ENCODE measurements at regions not wholly inside any gene's neighbourhood (a gene's known extent, or its start where the extent isn't known, plus 50 kb on each side); places are given as distances from the start of the nearest gene placed in this dataset.

DNA sequence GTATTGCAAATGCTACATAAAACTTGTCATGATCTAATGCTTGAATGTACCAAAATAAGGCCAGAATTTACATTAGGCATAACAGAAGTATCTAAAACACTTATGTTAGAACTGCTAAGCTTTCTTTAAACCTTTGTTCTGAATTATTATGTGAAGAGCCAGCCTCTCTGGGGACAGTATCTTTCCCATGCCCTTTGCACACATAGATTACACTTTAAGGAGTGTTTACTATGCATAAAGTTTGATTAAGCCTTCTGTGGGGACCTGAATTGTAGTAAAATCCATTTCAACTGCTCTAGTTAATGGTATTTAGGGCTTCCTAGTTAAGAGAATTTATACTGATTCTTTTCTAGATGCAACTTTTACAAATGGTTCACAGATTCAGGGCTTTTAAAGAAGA, 444.7 kb downstream of the IPMK start:
- DNase-seq (ENCODE audit: low read depth in 2 of 2) = no peak
- H3K4me3 ChIP-seq (replicated peaks in 1 of 2; ENCODE audit: low read depth in 2 of 2, low read length in 2 of 2) = no peak overlapping the region
- TF ChIP-seq, protein P1, sequence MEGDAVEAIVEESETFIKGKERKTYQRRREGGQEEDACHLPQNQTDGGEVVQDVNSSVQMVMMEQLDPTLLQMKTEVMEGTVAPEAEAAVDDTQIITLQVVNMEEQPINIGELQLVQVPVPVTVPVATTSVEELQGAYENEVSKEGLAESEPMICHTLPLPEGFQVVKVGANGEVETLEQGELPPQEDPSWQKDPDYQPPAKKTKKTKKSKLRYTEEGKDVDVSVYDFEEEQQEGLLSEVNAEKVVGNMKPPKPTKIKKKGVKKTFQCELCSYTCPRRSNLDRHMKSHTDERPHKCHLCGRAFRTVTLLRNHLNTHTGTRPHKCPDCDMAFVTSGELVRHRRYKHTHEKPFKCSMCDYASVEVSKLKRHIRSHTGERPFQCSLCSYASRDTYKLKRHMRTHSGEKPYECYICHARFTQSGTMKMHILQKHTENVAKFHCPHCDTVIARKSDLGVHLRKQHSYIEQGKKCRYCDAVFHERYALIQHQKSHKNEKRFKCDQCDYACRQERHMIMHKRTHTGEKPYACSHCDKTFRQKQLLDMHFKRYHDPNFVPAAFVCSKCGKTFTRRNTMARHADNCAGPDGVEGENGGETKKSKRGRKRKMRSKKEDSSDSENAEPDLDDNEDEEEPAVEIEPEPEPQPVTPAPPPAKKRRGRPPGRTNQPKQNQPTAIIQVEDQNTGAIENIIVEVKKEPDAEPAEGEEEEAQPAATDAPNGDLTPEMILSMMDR (IDR thresholded peaks at IDR 0.05; ENCODE audit: low read depth, low read length) = no peak

DNA sequence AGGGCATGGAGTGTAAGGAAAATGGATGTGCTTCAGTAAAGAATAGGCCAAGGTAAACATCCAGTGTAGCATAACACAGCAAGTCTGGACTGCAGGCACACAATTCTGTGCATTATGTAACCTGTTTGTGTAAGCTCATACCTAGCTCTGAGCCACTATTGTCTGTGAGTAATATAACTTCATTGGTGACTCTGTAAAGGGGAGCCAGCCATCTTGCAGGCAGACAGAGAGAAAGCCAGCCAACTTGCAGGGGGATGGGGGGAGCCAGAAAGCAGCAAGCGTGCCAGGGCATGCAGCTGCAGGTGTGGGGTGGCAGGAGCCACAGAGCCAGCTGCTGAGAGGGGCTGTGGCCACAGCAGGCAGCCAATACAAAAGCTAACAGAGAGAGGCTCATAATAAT, 449.2 kb downstream of the IPMK start:
- no peak for DNase-seq (ENCODE audit: low read depth in 2 of 2)
- H3K4me3 ChIP-seq (replicated peaks in 1 of 2; ENCODE audit: low read depth in 2 of 2, low read length in 2 of 2) = no peak overlapping the region
- TF ChIP-seq, protein P1 (IDR thresholded peaks at IDR 0.05; ENCODE audit: low read depth, low read length) = no peak

DNA sequence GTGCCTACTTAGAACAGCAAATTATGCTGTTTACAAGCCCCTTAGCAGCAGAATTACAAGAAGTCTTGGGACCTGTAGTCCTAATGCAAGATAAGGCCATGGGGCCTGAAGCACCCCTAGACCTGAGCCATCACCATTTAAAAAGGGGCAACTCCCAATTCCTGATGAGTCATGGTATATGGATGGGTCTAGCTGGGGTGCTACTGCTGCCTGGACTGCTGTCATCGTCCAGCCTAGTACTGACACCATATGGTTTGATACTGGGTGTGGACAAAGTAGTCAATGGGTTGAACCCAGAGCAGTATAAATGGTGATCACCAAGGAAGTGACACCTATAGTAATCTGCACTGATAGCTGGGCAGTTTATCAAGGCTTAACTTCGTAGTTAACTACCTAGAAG, 450.0 kb downstream of the IPMK start:
- no peak for DNase-seq (ENCODE audit: low read depth in 2 of 2)
- TF ChIP-seq, protein P1 (IDR thresholded peaks at IDR 0.05; ENCODE audit: low read depth, low read length) = no peak
- H3K4me3 ChIP-seq (replicated peaks in 1 of 2; ENCODE audit: low read depth in 2 of 2, low read length in 2 of 2) = no peak overlapping the region

DNA sequence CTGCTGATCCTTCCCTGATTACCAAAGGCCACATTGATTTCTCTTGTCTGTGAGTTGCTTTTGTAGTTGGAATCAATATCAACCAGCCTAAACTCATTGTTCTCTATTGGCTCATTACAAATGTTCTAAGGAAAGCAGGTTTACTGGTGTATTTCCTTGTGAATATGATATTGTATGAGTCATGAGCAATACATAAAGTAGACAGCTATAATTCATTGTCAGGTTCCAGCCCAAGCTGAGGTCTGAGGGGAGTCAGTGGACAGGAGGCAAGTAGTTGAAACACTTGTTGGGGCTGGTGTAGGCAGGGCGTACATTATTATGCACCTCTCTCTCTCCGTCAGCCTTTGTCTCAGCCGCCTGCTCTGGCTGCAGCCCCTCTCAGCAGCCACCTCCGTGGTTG, 451.7 kb downstream of the IPMK start:
- no peak for DNase-seq (ENCODE audit: low read depth in 2 of 2)
- H3K4me3 ChIP-seq (replicated peaks in 1 of 2; ENCODE audit: low read depth in 2 of 2, low read length in 2 of 2) = no peak overlapping the region
- TF ChIP-seq, protein P1 (IDR thresholded peaks at IDR 0.05; ENCODE audit: low read depth, low read length) = no peak

DNA sequence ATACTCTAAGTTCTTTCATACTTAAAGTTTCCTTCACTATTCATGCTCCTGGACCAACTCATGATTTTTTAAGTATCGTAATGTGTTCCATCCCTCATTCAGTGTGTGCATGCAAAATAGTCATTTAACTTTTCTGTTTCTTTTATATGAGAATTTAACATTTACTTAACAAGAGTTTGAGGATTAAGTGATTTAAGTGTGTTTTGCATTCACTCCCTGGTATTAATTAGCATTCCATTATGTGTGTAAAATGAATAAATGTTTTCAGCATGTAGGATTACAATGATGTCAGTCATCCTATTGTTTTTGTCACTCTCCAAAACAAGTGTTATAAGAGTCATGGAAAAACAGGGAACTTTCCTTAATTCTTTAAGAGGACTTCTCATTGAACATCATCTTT, 457.7 kb downstream of the IPMK start:
- DNase-seq (ENCODE audit: low read depth in 2 of 2) = no peak
- TF ChIP-seq, protein P1 (IDR thresholded peaks at IDR 0.05; ENCODE audit: low read depth, low read length) = no peak
- no peak overlapping the region for H3K4me3 ChIP-seq (replicated peaks in 1 of 2; ENCODE audit: low read depth in 2 of 2, low read length in 2 of 2)

DNA sequence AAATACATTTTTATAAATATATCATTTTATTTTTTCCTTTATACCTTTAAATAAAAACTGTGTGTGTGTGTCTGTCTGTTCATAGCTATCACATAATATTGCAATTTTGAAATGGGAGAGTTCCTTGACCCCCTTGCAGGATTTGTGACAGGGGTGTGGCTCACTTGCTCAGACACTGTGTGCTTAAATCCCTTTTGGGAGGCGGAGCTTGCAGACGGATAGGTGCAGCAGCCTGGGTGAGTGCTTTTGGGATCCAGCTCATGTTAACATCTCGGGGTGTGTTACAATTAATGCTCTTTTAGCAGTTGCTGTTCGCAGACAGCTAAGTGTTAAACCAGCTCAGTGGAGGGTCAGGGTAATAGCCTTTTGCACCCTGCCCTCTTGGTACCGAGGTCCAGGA, 459.8 kb downstream of the IPMK start:
- TF ChIP-seq, protein P1 (IDR thresholded peaks at IDR 0.05; ENCODE audit: low read depth, low read length) = no peak
- DNase-seq (ENCODE audit: low read depth in 2 of 2) = no peak
- H3K4me3 ChIP-seq (replicated peaks in 1 of 2; ENCODE audit: low read depth in 2 of 2, low read length in 2 of 2) = no peak overlapping the region

DNA sequence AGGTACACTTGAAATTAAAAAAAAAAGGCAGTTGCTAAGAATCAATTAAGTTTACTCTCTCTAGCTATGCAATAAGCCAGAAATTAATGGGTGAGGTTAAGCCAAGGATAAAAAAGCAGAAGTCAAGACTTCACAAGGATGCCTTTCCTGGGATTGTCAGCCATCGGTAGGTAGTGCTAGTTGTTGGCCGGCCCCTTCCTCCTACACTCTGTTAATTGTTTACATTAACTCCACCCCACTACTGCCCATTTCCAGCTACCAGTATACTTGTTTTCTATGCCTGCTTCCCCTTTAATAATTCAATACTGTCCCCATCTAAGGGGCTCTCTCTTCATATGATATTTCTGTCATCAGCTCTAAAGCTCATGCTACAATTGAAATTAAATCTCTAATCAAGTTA, 461.0 kb downstream of the IPMK start:
- no peak overlapping the region for H3K4me3 ChIP-seq (replicated peaks in 1 of 2; ENCODE audit: low read depth in 2 of 2, low read length in 2 of 2)
- no peak for DNase-seq (ENCODE audit: low read depth in 2 of 2)
- TF ChIP-seq, protein P1 (IDR thresholded peaks at IDR 0.05; ENCODE audit: low read depth, low read length) = no peak
